Ishikawa (cell line): ENCODE measurements at regions not wholly inside any gene's neighbourhood (a gene's known extent, or its start where the extent isn't known, plus 50 kb on each side); places are given as distances from the start of the nearest gene placed in this dataset.
A peak's percentile ranks its signal among the peaks of the same experiment; 100 is the strongest.

ENCODE experiments used
- CEBPB ChIP-seq: IDR thresholded peaks from 2 replicates; pipeline ENCODE4 v1.6.1; 2012
- CREB1 ChIP-seq: IDR thresholded peaks from 2 replicates; pipeline ENCODE4 v1.6.1; 2012; ENCODE audit warnings: low read depth
- EGR1 ChIP-seq: IDR thresholded peaks from 2 replicates; pipeline ENCODE4 v1.6.1; 2012
- EP300 ChIP-seq: IDR thresholded peaks from 2 replicates; pipeline ENCODE4 v1.6.1; 2012; ENCODE audit warnings: borderline replicate concordance
- FOXM1 ChIP-seq: IDR thresholded peaks from 2 replicates; pipeline ENCODE4 v1.6.1; 2012; ENCODE audit warnings: low read depth, borderline replicate concordance
- NFIC ChIP-seq: IDR thresholded peaks from 2 replicates; pipeline ENCODE4 v1.6.1; 2012
- RAD21 ChIP-seq: IDR thresholded peaks from 2 replicates; pipeline ENCODE4 v1.6.1; 2012; ENCODE audit warnings: low read depth
- TAF1 ChIP-seq: IDR thresholded peaks from 2 replicates; pipeline ENCODE4 v1.6.1; 2012; ENCODE audit warnings: low read depth, mild to moderate bottlenecking
- TCF12 ChIP-seq: IDR thresholded peaks from 2 replicates; pipeline ENCODE4 v1.6.1; 2012; ENCODE audit warnings: low read depth
- TEAD4 ChIP-seq: IDR thresholded peaks from 2 replicates; pipeline ENCODE4 v1.6.1; 2012
- YY1 ChIP-seq: IDR thresholded peaks from 2 replicates; pipeline ENCODE4 v1.6.1; 2012; ENCODE audit warnings: low read depth
- ZBTB7A ChIP-seq: IDR thresholded peaks from 2 replicates; pipeline ENCODE4 v1.6.1; 2012; ENCODE audit warnings: low read depth
- TF ChIP-seq, protein P1 (sequence below): IDR thresholded peaks from 2 replicates; pipeline ENCODE4 v1.6.1; 2012; ENCODE audit warnings: low read depth, mild to moderate bottlenecking
- TF ChIP-seq, protein P2 (sequence below): IDR thresholded peaks from 2 replicates; pipeline ENCODE4 v1.6.1; 2012
- TF ChIP-seq, protein P3 (sequence below): IDR thresholded peaks from 2 replicates; pipeline ENCODE4 v1.6.1; 2012

DNA sequence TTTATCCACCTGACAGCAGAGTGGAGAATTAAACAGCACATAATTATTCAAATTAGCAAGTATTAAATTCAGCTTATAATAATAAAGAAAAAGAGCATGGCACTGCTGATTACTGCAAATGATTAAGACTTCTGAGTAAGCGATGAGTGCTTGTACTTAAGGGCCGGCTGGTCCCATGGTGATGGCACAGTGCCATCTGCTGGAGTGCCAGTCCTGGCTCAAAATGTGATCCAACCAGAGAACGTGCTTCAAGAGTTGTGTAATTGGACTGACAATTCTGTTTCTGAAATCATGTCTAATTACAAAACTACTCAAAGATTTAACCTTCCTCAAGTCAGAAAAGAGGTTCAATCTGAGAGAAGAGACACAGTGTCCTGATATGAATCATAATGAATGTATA is 181.6 kb upstream of the RGS17 start:
- TF ChIP-seq ZBTB7A = no peak
- peak; percentile 60 for TF ChIP-seq RAD21

DNA sequence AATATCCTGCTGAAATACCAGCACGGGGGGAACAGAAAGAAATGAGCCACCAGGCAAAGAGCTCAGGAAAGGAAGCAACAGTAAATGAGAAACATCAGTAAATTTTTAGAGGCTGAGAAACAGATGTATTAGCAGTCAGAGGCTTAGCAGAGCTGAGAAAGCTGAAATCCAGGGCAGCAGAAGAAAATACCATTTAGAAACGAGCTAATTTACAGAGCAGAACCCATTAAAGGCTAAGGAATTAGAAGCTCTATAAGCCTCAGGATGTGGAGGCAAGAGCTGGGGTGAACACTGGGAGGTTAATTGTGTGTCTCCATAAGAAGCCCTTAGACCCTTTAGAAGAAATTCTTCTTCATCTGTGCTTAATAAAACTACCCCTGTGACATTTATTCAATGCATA is 178.6 kb upstream of the RGS17 start:
- TF ChIP-seq, protein P1, sequence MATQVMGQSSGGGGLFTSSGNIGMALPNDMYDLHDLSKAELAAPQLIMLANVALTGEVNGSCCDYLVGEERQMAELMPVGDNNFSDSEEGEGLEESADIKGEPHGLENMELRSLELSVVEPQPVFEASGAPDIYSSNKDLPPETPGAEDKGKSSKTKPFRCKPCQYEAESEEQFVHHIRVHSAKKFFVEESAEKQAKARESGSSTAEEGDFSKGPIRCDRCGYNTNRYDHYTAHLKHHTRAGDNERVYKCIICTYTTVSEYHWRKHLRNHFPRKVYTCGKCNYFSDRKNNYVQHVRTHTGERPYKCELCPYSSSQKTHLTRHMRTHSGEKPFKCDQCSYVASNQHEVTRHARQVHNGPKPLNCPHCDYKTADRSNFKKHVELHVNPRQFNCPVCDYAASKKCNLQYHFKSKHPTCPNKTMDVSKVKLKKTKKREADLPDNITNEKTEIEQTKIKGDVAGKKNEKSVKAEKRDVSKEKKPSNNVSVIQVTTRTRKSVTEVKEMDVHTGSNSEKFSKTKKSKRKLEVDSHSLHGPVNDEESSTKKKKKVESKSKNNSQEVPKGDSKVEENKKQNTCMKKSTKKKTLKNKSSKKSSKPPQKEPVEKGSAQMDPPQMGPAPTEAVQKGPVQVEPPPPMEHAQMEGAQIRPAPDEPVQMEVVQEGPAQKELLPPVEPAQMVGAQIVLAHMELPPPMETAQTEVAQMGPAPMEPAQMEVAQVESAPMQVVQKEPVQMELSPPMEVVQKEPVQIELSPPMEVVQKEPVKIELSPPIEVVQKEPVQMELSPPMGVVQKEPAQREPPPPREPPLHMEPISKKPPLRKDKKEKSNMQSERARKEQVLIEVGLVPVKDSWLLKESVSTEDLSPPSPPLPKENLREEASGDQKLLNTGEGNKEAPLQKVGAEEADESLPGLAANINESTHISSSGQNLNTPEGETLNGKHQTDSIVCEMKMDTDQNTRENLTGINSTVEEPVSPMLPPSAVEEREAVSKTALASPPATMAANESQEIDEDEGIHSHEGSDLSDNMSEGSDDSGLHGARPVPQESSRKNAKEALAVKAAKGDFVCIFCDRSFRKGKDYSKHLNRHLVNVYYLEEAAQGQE = no peak
- TF ChIP-seq FOXM1 = no peak
- no peak for TF ChIP-seq TEAD4
- TF ChIP-seq ZBTB7A = no peak
- TF ChIP-seq, protein P2, sequence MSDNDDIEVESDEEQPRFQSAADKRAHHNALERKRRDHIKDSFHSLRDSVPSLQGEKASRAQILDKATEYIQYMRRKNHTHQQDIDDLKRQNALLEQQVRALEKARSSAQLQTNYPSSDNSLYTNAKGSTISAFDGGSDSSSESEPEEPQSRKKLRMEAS = no peak
- TF ChIP-seq CREB1 = no peak
- no peak for TF ChIP-seq YY1
- TF ChIP-seq NFIC = no peak
- TF ChIP-seq TCF12 = no peak
- TF ChIP-seq RAD21 = no peak
- no peak for TF ChIP-seq CEBPB
- no peak for TF ChIP-seq EP300
- TF ChIP-seq EGR1 = no peak
- TF ChIP-seq TAF1 = no peak
- TF ChIP-seq, protein P3, sequence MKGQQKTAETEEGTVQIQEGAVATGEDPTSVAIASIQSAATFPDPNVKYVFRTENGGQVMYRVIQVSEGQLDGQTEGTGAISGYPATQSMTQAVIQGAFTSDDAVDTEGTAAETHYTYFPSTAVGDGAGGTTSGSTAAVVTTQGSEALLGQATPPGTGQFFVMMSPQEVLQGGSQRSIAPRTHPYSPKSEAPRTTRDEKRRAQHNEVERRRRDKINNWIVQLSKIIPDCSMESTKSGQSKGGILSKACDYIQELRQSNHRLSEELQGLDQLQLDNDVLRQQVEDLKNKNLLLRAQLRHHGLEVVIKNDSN = no peak

DNA sequence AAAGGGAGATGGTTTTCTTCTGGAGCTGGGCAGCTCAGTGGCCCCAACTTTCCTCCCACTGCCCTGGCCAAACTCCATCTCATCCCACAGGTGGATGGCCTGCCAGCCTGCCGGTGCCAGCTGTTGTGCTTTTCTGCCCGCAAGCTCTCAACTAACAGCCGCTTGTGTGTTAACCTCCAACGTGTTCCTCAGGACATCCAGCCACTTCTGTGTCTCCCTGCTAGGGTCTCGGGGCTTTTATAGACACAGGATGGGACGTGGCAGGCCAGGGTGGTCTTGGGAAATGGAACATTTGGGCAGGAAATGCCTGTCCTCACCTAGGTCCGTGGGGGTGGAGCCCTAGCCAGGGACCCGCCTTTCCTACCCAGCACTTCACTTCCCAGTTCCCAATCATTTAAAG is 171.1 kb upstream of the RGS17 start:
- TF ChIP-seq TAF1 (no peak), FOXM1 (no peak), TEAD4 (no peak), EP300 (no peak), YY1 (no peak), RAD21 (no peak), NFIC (no peak), EGR1 (no peak), TCF12 (no peak), CREB1 (no peak)
- TF ChIP-seq, protein P2 = no peak

DNA sequence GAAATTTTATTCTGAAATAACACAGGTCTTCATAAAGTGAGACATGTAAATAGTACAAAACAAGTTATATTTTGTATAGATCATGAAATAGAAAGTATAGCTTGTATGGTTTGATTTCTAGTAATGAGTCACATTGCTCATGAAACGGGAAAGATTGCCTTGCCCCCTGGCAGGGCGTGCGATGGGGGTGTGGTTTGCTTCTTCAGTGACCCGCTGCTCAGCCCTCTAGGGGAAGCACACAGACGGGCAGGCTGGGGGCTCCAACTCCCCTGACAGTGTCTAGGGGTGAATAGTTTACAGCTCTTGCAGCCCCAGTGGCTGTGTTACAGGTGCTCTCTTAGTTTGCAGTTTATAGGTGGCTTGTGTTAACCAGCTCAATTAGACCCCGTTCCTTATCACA is 170.5 kb upstream of the RGS17 start:
- TF ChIP-seq EGR1 = no peak
- TF ChIP-seq TEAD4 = no peak
- TF ChIP-seq FOXM1 = no peak
- TF ChIP-seq, protein P3 = no peak
- no peak for TF ChIP-seq RAD21

DNA sequence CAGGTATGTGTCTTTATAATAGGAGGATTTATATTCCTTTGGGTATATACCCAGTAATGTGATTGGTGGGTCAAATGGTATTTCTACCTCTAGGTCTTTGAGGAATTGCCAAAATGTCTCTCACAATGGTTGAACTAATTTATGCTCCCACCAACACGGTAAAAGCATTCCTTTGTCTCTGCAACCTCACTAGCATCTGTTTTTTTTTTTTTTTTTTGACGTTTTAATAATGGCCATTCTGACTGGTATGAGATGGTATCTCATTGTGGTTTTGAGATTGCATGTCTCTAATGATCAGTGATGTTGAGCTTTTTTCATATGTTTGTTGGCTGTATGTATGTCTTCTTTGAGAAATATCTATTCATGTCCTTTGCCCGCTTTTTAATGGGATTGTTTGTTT is 144.9 kb upstream of the RGS17 start:
- TF ChIP-seq EGR1 = no peak
- no peak for TF ChIP-seq CREB1
- TF ChIP-seq, protein P3 = no peak
- no peak for TF ChIP-seq YY1
- TF ChIP-seq, protein P1 = no peak
- TF ChIP-seq NFIC = no peak
- no peak for TF ChIP-seq TCF12
- TF ChIP-seq, protein P2 = no peak
- no peak for TF ChIP-seq EP300
- TF ChIP-seq RAD21 = no peak
- TF ChIP-seq TEAD4 = no peak

DNA sequence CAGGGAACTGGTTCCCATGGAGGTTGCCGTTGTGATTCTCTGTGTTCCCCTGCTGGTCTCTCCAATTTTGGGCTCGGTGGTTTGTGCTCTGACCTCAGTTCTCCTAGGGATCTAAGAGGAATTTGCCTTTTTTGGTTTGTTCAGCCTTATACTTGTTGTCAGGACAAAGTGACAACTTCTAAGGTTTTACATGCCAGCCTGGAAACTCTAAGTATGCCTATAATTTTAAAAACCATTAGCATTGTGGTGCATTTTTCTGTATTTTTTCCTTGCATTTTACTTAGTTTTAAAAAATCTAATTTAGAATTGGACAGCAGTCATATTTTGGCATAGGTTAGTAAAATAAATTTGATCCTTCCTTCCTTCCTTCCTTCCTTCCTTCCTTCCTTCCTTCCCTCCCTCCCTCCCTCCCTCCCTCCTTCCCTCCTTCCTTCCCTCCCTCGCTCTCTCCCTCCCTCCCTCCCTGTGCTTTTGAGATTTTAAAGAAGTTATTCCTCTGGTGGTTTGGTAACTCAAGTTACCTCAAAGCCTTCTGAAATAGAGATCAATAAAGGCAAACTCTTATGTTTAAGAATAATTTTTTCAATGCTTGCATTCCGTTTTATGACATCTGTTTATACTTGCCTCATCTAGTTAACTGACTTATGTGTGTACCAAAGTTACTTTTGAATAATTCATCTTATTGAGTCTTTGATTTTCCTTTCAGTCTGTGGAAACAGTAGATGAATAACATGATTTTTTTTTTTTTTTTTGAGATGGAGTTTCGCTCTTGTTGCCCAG is 141.3 kb upstream of the RGS17 start:
- TF ChIP-seq, protein P2 = no peak
- no peak for TF ChIP-seq TCF12
- TF ChIP-seq CREB1 = no peak
- TF ChIP-seq ZBTB7A = no peak
- TF ChIP-seq EGR1 = no peak
- TF ChIP-seq TAF1 = no peak
- TF ChIP-seq TEAD4 = no peak
- TF ChIP-seq NFIC = no peak
- TF ChIP-seq YY1 = no peak
